Astrocyte (in vitro differentiated cells and primary cell): ENCODE measurements at regions not wholly inside any gene's neighbourhood (a gene's known extent, or its start where the extent isn't known, plus 50 kb on each side); places are given as distances from the start of the nearest gene placed in this dataset.

Experiments
- EZH2 ChIP-seq: IDR thresholded peaks from 2 replicates; pipeline ENCODE4 v1.6.1; 2012; ENCODE audit warnings: mild to moderate bottlenecking, low read length, inconsistent platforms; ENCODE audit not compliant: insufficient read depth
- TF ChIP-seq, protein P1 (sequence below): IDR thresholded peaks from 2 replicates; pipeline ENCODE4 v1.5.1; 2011; ENCODE audit warnings: low read depth, mild to moderate bottlenecking, inconsistent platforms, low read length, moderate library complexity; ENCODE audit not compliant: insufficient read depth

GRCh38 chr7:157488966-157489365 is 152.2 kb downstream of the DNAJB6 start:
- TF ChIP-seq, protein P1, sequence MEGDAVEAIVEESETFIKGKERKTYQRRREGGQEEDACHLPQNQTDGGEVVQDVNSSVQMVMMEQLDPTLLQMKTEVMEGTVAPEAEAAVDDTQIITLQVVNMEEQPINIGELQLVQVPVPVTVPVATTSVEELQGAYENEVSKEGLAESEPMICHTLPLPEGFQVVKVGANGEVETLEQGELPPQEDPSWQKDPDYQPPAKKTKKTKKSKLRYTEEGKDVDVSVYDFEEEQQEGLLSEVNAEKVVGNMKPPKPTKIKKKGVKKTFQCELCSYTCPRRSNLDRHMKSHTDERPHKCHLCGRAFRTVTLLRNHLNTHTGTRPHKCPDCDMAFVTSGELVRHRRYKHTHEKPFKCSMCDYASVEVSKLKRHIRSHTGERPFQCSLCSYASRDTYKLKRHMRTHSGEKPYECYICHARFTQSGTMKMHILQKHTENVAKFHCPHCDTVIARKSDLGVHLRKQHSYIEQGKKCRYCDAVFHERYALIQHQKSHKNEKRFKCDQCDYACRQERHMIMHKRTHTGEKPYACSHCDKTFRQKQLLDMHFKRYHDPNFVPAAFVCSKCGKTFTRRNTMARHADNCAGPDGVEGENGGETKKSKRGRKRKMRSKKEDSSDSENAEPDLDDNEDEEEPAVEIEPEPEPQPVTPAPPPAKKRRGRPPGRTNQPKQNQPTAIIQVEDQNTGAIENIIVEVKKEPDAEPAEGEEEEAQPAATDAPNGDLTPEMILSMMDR = no peak
- TF ChIP-seq EZH2 = no peak
